HuH-7 (cell line): ENCODE measurements at regions not wholly inside any gene's neighbourhood (a gene's known extent, or its start where the extent isn't known, plus 50 kb on each side); places are given as distances from the start of the nearest gene placed in this dataset.

Source experiments
- DNase-seq: peaks from one replicate; pipeline ENCODE4 v3.0.0; 2011; ENCODE audit warnings: low spot score

- DNase-seq: no peak
Measured at GRCh38 chr4:41390661-41391060, 133.9 kb downstream of the UCHL1 start.

GRCh38 chr4:41391271-41391670 is 134.5 kb downstream of the UCHL1 start:
- no peak for DNase-seq

- DNase-seq: no peak
Measured at GRCh38 chr4:41394481-41394894, 137.8 kb downstream of the UCHL1 start.

GRCh38 chr4:41396214-41396613 is 139.5 kb downstream of the UCHL1 start:
- no peak for DNase-seq

GRCh38 chr4:41396869-41397268 is 140.1 kb downstream of the UCHL1 start:
- DNase-seq: no peak

GRCh38 chr4:41399231-41399630 is 138.7 kb upstream of the LIMCH1 start:
- DNase-seq: no peak

GRCh38 chr4:41400296-41400695 is 137.7 kb upstream of the LIMCH1 start:
- DNase-seq: no peak

- no peak for DNase-seq
Measured at GRCh38 chr4:41405464-41406112, 132.4 kb upstream of the LIMCH1 start.

- DNase-seq: no peak
Measured at GRCh38 chr4:41406113-41406516, 131.8 kb upstream of the LIMCH1 start.

GRCh38 chr4:41408150-41408549 is 129.8 kb upstream of the LIMCH1 start:
- no peak for DNase-seq

GRCh38 chr4:41408859-41409593 is 128.9 kb upstream of the LIMCH1 start:
- no peak for DNase-seq

- no peak for DNase-seq
Measured at GRCh38 chr4:41409594-41409895, 128.4 kb upstream of the LIMCH1 start.

GRCh38 chr4:41410049-41410448 is 127.9 kb upstream of the LIMCH1 start:
- DNase-seq: no peak

- DNase-seq: no peak
Measured at GRCh38 chr4:41413670-41414411, 124.1 kb upstream of the LIMCH1 start.

GRCh38 chr4:41414412-41414779 is 123.6 kb upstream of the LIMCH1 start:
- no peak for DNase-seq

- DNase-seq: no peak
Measured at GRCh38 chr4:41418444-41418843, 119.5 kb upstream of the LIMCH1 start.

- DNase-seq: no peak
Measured at GRCh38 chr4:41420541-41420940, 117.4 kb upstream of the LIMCH1 start.

GRCh38 chr4:41423117-41423516 is 114.8 kb upstream of the LIMCH1 start:
- DNase-seq: no peak

- DNase-seq: no peak
Measured at GRCh38 chr4:41424522-41424921, 113.4 kb upstream of the LIMCH1 start.

- DNase-seq: no peak
Measured at GRCh38 chr4:41425650-41426049, 112.3 kb upstream of the LIMCH1 start.

GRCh38 chr4:41426539-41426938 is 111.4 kb upstream of the LIMCH1 start:
- no peak for DNase-seq

- DNase-seq: no peak
Measured at GRCh38 chr4:41427306-41427882, 110.6 kb upstream of the LIMCH1 start.
